CD14-positive monocyte (primary cell): ENCODE measurements at regions not wholly inside any gene's neighbourhood (a gene's known extent, or its start where the extent isn't known, plus 50 kb on each side); places are given as distances from the start of the nearest gene placed in this dataset.

Experiments used
- DNase-seq, 3 donors: peaks; one replicate each; pipeline ENCODE4 v3.0.0-alpha.2; 2011 to 2022
- H2AFZ ChIP-seq: 2 replicates; pipeline ENCODE4 v1.6.0; 2012; ENCODE audit warnings: mild to moderate bottlenecking, low read depth, low read length, inconsistent platforms; ENCODE audit not compliant: insufficient read depth, poor library complexity, severe bottlenecking
- H3K27ac ChIP-seq, 2 donors: 1 replicate in 1 of 2; 2 replicates in 1 of 2; pipeline ENCODE4 v1.5.1; 2012 to 2013; ENCODE audit warnings: low read length in 2 of 2, control low read depth in 1 of 2, inconsistent platforms in 1 of 2, low read depth in 1 of 2, mild to moderate bottlenecking in 1 of 2
- H3K27me3 ChIP-seq, 2 donors: one replicate each; pipeline versions ENCODE4 v1.6.0 to v1.6.1; 2011 to 2013; ENCODE audit warnings: low read length in 2 of 2; ENCODE audit not compliant: control insufficient read depth in 2 of 2, insufficient read depth in 2 of 2
- H3K36me3 ChIP-seq, 2 donors: replicated peaks in 1 of 2; 1 replicate in 1 of 2; 2 replicates in 1 of 2; pipeline versions ENCODE4 v1.5.1 to v1.6.1; 2012 to 2013; ENCODE audit warnings: low read length in 2 of 2, control low read depth in 1 of 2, inconsistent platforms in 1 of 2, mild to moderate bottlenecking in 1 of 2; ENCODE audit not compliant: insufficient read depth in 2 of 2, control insufficient read depth in 1 of 2
- H3K4me1 ChIP-seq, 2 donors: 1 replicate in 1 of 2; 2 replicates in 1 of 2; pipeline versions ENCODE4 v1.5.1 to v1.6.1; 2012 to 2013; ENCODE audit warnings: low read length in 2 of 2, control low read depth in 1 of 2, inconsistent platforms in 1 of 2, mild to moderate bottlenecking in 1 of 2, moderate library complexity in 1 of 2; ENCODE audit not compliant: insufficient read depth in 2 of 2, control insufficient read depth in 1 of 2
- H3K4me2 ChIP-seq: replicated peaks from 2 replicates; pipeline ENCODE3; 2012; ENCODE audit warnings: low read length, moderate library complexity, mild to moderate bottlenecking; ENCODE audit not compliant: poor library complexity, severe bottlenecking; ENCODE audit errors: extremely low read depth
- H3K4me3 ChIP-seq, 3 experiments: fragments of 200-600 bp in 1 of 3; sonication (generic) in 1 of 3; replicated peaks in 1 of 3; 1 replicate in 2 of 3; 2 replicates in 1 of 3; pipeline ENCODE4 v1.5.1; 2011 to 2013; ENCODE audit warnings: low read length in 3 of 3, mild to moderate bottlenecking in 3 of 3, control low read depth in 2 of 3, low read depth in 2 of 3, inconsistent platforms in 1 of 3, moderate library complexity in 1 of 3
- H3K79me2 ChIP-seq: 2 replicates; pipeline ENCODE4 v1.6.0; 2012; ENCODE audit warnings: mild to moderate bottlenecking, control low read depth, inconsistent platforms, low read length, moderate library complexity; ENCODE audit not compliant: insufficient read depth
- H3K9ac ChIP-seq: 2 replicates; pipeline ENCODE4 v1.6.0; 2017; ENCODE audit warnings: low read length, mild to moderate bottlenecking; ENCODE audit not compliant: insufficient read depth, poor library complexity, severe bottlenecking
- H3K9me3 ChIP-seq, 2 donors: replicated peaks in 1 of 2; 1 replicate in 1 of 2; 2 replicates in 1 of 2; pipeline versions ENCODE4 v1.5.1 to v1.6.1; 2012 to 2013; ENCODE audit warnings: low read length in 2 of 2, control low read depth in 1 of 2; ENCODE audit not compliant: control insufficient read depth in 1 of 2, insufficient read depth in 1 of 2
- H4K20me1 ChIP-seq: 2 replicates; pipeline ENCODE4 v1.6.0; 2012; ENCODE audit warnings: mild to moderate bottlenecking, low read length, control low read depth, moderate library complexity; ENCODE audit not compliant: insufficient read depth
- H3K27ac Mint-ChIP-seq, 7 donors: one replicate each; pipeline ENCODE4 v1.8.0; 2020; ENCODE audit warnings: mild to moderate bottlenecking in 7 of 7, mixed read lengths in 7 of 7, moderate library complexity in 6 of 7, inconsistent platforms in 2 of 7
- H3K27me3 Mint-ChIP-seq, 3 donors: one replicate each; pipeline ENCODE4 v1.8.0; 2021 to 2022; ENCODE audit warnings: low read depth in 3 of 3, mild to moderate bottlenecking in 3 of 3, mixed read lengths in 3 of 3, moderate library complexity in 3 of 3, inconsistent platforms in 1 of 3
- H3K36me3 Mint-ChIP-seq, 2 donors: one replicate each; pipeline ENCODE4 v1.8.0; 2020; ENCODE audit warnings: mixed read lengths in 2 of 2, inconsistent platforms in 1 of 2, mild to moderate bottlenecking in 1 of 2
- H3K4me1 Mint-ChIP-seq: one replicate; pipeline ENCODE4 v1.8.0; 2020; ENCODE audit warnings: mild to moderate bottlenecking, mixed read lengths
- H3K4me3 Mint-ChIP-seq, 2 donors: one replicate each; pipeline ENCODE4 v1.8.0; 2020; ENCODE audit warnings: mild to moderate bottlenecking in 2 of 2, mixed read lengths in 2 of 2, moderate library complexity in 1 of 2
- H3K9me3 Mint-ChIP-seq, 7 donors: one replicate each; pipeline ENCODE4 v1.8.0; 2020 to 2022; ENCODE audit warnings: mixed read lengths in 7 of 7, mild to moderate bottlenecking in 6 of 7, moderate library complexity in 6 of 7, inconsistent platforms in 2 of 7
- WGBS: methylation state at CpG from one replicate; pipeline ENCODE4 v1.1.5; 2013; ENCODE audit warnings: missing lambda C conversion rate; ENCODE audit not compliant: insufficient coverage; 5-methylcytosine and 5-hydroxymethylcytosine counted together
- intact Hi-C, 2 donors: fragments of 100-400 bp; cut with micrococcal nuclease; formaldehyde crosslinking; loops; one replicate each; pipeline versions ENCODE4 v1.15.0 to v1.15.1; 2023
- TF ChIP-seq, protein P1 (sequence below): fragments of 200-600 bp; IDR thresholded peaks from one replicate; pipeline ENCODE4 v1.8.0; 2022; ENCODE audit warnings: antibody characterized with exemption, mild to moderate bottlenecking

- Histone ChIP-seq H3K4me2 (no peak overlapping the region), H3K4me1 (no peaks in the 10 kb centered on the region), H3K4me3 (no peak overlapping the region), H2AFZ (no peak overlapping the region), H3K27ac (no peak overlapping the region), H3K36me3 (no peaks in the 10 kb centered on the region), H3K9ac (no peak overlapping the region), H3K27me3 (no peaks in the 10 kb centered on the region), H3K79me2 (no peaks in the 10 kb centered on the region), H4K20me1 (no peaks in the 10 kb centered on the region), H3K9me3 (no peaks in the 10 kb centered on the region)
- no CpG with 5 or more reads among the region's 1 CpG for WGBS
- intact Hi-C loops, result no loop called here
- Mint-ChIP-seq H3K27ac (no peak overlapping the region), H3K27me3 (no peaks in the 10 kb centered on the region), H3K4me1 (no peaks in the 10 kb centered on the region), H3K4me3 (no peak overlapping the region), H3K9me3 (peaks cover 0 to 12% (median 4%) of the 10 kb centered on the region in 7 donors), H3K36me3 (no peaks in the 10 kb centered on the region)
- no peak for DNase-seq
- TF ChIP-seq, protein P1, sequence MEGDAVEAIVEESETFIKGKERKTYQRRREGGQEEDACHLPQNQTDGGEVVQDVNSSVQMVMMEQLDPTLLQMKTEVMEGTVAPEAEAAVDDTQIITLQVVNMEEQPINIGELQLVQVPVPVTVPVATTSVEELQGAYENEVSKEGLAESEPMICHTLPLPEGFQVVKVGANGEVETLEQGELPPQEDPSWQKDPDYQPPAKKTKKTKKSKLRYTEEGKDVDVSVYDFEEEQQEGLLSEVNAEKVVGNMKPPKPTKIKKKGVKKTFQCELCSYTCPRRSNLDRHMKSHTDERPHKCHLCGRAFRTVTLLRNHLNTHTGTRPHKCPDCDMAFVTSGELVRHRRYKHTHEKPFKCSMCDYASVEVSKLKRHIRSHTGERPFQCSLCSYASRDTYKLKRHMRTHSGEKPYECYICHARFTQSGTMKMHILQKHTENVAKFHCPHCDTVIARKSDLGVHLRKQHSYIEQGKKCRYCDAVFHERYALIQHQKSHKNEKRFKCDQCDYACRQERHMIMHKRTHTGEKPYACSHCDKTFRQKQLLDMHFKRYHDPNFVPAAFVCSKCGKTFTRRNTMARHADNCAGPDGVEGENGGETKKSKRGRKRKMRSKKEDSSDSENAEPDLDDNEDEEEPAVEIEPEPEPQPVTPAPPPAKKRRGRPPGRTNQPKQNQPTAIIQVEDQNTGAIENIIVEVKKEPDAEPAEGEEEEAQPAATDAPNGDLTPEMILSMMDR, result no peak
Observed at GRCh38 chr18:67596003-67596402, 79.5 kb upstream of the DSEL start.

DNA sequence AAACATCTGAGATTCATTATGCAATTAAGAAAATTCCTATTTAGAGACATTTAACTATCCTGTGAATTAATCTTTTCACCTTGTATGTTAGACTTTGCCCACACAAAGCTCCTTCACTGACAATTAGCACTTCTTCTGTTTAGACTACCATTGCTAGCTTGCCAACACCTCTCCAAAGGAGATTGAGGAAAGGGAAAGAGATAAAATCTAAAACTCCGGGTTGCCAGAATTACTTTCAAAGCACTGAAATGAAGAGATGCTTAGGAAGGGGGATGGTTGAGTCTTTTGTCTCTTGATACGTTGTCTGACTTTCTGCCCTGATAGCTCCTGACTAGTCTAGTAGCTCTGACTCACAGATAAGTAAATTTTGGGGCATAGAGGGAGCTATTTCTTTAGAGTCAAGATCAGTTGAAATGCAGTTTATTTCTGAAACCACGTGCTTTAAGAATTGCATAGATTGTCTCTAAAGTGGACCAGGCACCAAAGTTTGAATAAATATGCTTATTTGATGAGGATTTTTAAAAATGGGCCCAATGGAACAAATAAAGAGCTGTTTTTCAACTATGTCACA is 74.1 kb upstream of the DSEL start:
- TF ChIP-seq, protein P1, result no peak
- DNase-seq, result no peak
- Mint-ChIP-seq H3K36me3 (no peaks in the 10 kb centered on the region), H3K4me1 (no peaks in the 10 kb centered on the region), H3K27ac (no peak overlapping the region), H3K4me3 (no peak overlapping the region), H3K9me3 (peaks cover 0 to 4% (median 3%) of the 10 kb centered on the region in 7 donors), H3K27me3 (no peaks in the 10 kb centered on the region)
- WGBS, result 38% methylated on average over 2 of the region's 3 CpGs
- H3K27ac ChIP-seq, result no peak overlapping the region
- no peaks in the 10 kb centered on the region for H3K36me3 ChIP-seq
- intact Hi-C loops, result no loop called here
- H3K27me3 ChIP-seq, result no peaks in the 10 kb centered on the region
- no peaks in the 10 kb centered on the region for H3K4me1 ChIP-seq
- no peak overlapping the region for H3K9ac ChIP-seq
- H3K9me3 ChIP-seq, result no peaks in the 10 kb centered on the region
- H3K4me2 ChIP-seq, result no peak overlapping the region
- no peaks in the 10 kb centered on the region for H4K20me1 ChIP-seq
- H2AFZ ChIP-seq, result no peak overlapping the region
- no peaks in the 10 kb centered on the region for H3K79me2 ChIP-seq
- H3K4me3 ChIP-seq, result no peak overlapping the region
